LNCAP (cell line): ENCODE measurements at regions not wholly inside any gene's neighbourhood (a gene's known extent, or its start where the extent isn't known, plus 50 kb on each side); places are given as distances from the start of the nearest gene placed in this dataset.

Experiments used
- TF ChIP-seq, protein P1 (sequence below): fragments of 450-650 bp; IDR thresholded peaks from 2 replicates; pipeline ENCODE4 v1.5.1; 2017; ENCODE audit warnings: mild to moderate bottlenecking

DNA sequence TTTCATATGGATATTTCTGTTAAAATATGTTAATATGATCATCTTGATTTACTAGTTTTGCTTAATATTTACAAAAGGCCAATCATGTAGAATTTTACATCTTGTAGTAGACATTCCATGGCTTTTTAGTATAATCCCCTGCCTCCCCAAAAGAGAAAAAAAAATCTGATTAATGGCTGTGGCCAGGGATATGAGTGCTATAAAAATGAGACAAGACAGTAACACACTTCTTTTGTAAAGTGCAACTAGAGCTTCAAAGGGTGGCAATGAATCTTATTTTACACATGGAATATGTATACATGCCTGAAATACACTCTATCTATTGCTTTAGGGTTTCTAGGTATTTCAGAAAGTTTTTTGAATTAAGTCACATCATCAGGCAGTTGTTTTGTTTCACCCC lies 112.2 kb upstream of the NANOGP8 start:
- TF ChIP-seq, protein P1, sequence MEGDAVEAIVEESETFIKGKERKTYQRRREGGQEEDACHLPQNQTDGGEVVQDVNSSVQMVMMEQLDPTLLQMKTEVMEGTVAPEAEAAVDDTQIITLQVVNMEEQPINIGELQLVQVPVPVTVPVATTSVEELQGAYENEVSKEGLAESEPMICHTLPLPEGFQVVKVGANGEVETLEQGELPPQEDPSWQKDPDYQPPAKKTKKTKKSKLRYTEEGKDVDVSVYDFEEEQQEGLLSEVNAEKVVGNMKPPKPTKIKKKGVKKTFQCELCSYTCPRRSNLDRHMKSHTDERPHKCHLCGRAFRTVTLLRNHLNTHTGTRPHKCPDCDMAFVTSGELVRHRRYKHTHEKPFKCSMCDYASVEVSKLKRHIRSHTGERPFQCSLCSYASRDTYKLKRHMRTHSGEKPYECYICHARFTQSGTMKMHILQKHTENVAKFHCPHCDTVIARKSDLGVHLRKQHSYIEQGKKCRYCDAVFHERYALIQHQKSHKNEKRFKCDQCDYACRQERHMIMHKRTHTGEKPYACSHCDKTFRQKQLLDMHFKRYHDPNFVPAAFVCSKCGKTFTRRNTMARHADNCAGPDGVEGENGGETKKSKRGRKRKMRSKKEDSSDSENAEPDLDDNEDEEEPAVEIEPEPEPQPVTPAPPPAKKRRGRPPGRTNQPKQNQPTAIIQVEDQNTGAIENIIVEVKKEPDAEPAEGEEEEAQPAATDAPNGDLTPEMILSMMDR = no peak

DNA sequence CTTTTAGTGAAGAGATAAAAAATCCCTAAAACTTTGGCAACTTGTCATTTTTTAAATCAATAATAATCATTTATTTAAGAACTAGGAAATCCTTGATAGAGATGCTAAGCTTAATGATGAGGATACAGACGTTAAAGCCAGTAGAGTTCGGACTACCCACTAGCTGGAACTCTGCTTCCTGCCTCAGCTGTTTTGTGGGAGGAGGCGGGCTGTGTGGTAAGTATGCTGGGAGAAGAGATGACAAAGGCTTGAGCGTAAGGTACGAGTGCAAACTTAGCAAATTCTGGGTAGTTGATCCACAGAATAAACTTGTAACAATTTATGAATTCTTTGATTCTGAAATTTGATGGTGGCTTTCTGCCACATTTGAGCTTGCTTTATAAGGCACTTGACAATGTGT lies 111.2 kb upstream of the NANOGP8 start:
- TF ChIP-seq, protein P1 = no peak

DNA sequence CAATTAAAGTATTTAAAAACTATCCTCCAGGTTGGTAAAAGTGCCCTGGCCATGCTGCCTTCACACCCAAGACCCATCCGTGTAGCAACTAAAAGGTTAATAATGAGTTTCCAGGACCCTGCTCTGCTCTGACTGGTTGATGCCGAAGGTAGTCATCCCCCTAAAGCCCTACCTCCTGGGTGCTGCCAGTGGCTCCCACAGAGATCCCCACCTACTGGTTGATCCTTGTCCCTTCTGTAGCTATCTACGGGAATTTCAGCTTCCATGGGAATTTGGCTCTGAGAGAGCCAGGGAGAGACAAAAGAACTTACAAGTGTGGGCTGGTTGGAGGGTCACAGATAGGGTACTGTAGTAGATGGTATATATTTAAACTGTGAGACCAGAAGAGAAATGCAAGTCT lies 110.6 kb upstream of the NANOGP8 start:
- TF ChIP-seq, protein P1 = no peak

DNA sequence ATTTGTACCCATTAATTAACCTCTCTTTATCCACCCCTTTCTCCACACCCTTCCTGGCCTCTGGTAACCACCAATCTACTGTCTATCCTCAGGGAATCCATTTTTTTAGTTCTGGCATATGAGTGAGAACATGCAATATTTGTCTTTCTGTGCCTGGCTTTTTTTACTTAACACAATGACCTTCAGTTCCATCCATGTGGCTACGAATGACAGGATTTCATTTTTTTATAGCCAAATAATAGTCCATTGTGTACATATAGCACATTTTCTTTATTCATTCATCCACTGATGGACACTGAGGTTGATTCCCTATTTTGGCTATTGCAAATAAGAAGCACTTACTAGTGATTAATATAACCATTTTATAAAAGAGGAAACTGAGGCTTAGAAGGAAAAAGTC lies 109.9 kb upstream of the NANOGP8 start:
- TF ChIP-seq, protein P1 = no peak

DNA sequence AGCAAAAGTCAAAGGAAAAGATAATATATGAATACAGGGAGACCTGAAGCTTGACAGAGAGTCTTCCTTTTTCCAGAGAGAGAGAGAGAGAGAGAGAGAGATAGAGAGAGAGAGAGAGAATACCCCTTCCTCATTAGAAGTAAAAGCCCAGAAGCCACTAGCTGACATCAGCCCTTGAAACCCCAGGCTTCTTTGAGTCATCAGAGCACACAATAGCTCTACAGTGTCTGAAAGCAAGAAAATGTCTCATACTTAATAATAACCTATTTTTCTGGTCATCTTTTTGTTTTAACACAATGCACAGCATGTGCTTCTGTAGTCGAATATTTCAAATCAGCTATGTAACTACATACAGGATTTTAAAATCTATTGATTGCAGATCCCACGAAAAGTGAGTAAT lies 109.2 kb upstream of the NANOGP8 start:
- TF ChIP-seq, protein P1 = no peak

DNA sequence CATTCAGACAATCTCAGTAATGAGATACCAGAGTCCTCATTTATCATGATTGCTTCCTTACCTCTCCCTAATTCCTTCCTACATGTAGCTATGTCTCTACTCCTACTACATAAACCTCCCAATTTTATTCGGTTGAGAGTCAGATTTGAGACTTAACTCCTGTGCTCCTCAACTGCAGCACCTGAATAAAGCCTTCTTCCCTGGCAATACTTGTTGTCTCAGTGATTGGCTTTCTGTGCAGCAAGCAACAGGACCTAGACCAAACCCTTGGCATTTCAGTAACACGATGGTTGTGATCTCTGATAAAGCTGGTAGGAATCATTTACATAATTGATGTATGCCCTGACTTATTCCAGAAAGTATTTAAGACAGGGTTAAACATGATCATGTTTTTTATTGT lies 106.7 kb upstream of the NANOGP8 start:
- TF ChIP-seq, protein P1 = no peak

DNA sequence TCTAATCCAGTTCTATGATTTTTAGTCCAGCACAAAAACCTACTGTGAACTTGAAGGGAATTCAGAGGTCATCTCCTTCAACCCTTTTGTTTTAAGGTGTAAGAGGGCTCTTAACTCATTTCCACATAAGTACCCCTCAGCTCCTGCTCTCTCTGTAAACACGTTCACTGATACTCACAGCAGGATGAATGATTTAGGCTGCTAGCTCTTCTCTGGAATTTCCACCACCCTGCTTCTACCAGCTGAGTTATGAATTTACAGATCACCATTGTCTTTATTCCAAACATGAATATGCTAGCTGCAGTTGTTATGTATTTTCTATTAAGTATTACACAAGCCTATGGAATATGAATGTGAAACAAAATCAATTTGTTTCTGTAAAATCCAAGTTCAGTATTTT lies 101.3 kb upstream of the NANOGP8 start:
- TF ChIP-seq, protein P1 = no peak

DNA sequence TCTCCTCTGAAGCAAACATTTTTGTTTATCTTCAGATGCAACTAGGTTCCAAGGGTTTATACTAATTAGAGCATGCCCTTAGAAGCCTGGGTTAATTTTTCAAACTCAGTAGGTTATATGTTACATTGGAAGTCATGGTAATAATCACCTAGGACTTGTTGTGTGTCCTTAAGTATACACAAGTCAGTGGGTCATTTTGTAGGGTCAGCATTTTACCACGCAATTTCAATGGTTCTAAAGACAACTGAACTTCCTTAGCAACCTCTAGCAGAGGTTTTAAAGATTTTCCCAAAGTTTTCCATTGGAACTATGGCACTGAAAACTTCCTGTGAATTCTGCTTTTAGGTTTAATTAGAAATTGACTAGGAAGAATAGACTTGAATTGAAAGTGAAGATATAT lies 99.6 kb upstream of the NANOGP8 start:
- TF ChIP-seq, protein P1 = no peak
